AG10803 (cell line): ENCODE measurements at regions not wholly inside any gene's neighbourhood (a gene's known extent, or its start where the extent isn't known, plus 50 kb on each side); places are given as distances from the start of the nearest gene placed in this dataset.
"Not testable (repeated sequence)": the region's sequence is repeated elsewhere in the genome, so short reads cannot be mapped to it uniquely, and the experiment has no call there.

ENCODE experiments used
- DNase-seq: peaks from one replicate; pipeline ENCODE4 v3.0.0; 2010; ENCODE audit warnings: low read depth
- H3K4me3 ChIP-seq: 2 replicates; pipeline ENCODE4 v1.5.1; 2011; ENCODE audit warnings: mild to moderate bottlenecking, low read length, control low read depth
- TF ChIP-seq, protein P1 (sequence below): conservative IDR thresholded peaks from 2 replicates; pipeline ENCODE4 v1.5.1; 2011; ENCODE audit warnings: mild to moderate bottlenecking, low read length, control low read depth, inconsistent platforms

DNA sequence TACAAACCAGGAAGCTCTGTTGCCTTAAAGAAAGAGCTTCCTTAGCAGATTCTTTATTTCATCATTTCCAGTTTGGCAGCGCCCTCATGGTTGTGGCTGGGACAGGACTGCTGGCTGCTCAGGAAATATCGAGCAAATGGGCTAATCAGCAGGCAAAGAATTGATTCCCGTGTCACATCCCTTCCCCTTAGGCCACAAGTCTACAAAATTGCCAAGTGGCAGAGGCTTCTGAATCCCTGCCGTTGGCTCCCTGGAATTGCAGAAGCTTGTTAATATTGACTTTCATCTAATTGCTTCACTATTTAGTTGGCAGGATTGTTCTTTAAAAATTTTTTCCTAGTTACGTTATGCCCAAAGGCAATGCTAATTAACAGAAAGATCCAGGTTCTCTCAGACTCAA lies 456.3 kb upstream of the ERCC4 start:
- no peak overlapping the region for H3K4me3 ChIP-seq
- TF ChIP-seq, protein P1, sequence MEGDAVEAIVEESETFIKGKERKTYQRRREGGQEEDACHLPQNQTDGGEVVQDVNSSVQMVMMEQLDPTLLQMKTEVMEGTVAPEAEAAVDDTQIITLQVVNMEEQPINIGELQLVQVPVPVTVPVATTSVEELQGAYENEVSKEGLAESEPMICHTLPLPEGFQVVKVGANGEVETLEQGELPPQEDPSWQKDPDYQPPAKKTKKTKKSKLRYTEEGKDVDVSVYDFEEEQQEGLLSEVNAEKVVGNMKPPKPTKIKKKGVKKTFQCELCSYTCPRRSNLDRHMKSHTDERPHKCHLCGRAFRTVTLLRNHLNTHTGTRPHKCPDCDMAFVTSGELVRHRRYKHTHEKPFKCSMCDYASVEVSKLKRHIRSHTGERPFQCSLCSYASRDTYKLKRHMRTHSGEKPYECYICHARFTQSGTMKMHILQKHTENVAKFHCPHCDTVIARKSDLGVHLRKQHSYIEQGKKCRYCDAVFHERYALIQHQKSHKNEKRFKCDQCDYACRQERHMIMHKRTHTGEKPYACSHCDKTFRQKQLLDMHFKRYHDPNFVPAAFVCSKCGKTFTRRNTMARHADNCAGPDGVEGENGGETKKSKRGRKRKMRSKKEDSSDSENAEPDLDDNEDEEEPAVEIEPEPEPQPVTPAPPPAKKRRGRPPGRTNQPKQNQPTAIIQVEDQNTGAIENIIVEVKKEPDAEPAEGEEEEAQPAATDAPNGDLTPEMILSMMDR = no peak
- DNase-seq = no peak

DNA sequence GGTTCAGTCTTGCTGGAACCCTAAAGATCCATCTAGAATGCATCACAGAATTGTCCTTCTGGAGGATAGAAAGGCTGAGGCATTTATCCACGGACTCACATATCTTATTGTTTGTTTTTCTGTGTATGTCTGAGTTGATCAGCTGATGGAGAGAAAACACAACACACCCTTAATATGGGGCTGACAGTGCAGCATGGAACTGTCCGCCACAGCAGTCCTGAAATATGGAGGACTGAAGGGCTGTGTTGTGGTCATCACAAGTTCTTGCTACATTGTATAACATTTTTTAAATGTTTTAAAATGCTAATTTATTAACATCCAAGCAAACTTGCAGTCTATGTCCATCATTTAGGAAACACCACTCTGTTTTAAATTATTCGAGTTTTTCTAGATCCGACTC lies 448.9 kb upstream of the ERCC4 start:
- TF ChIP-seq, protein P1 = no peak
- no peak overlapping the region for H3K4me3 ChIP-seq
- DNase-seq = no peak

DNA sequence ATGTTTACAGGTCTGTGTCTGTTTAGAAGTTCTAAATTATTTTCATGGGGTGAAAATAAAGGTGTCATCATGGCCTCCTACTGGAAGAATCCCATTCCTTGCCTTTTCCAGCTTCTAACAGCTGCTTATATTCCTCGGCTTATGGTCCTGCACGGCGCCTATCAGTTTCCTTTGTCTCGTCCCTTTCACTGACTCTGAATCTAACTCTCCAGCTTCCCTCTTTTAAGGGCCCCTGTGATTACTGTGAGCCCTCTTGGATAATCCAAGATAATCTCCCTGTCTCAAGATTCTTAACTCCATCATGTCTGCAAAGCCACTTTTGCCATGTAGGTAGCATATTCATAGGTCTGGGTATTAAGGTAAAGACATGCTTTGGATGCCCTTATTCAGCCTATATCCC lies 441.0 kb upstream of the ERCC4 start:
- DNase-seq = no peak
- TF ChIP-seq, protein P1 = no peak
- no peak overlapping the region for H3K4me3 ChIP-seq

DNA sequence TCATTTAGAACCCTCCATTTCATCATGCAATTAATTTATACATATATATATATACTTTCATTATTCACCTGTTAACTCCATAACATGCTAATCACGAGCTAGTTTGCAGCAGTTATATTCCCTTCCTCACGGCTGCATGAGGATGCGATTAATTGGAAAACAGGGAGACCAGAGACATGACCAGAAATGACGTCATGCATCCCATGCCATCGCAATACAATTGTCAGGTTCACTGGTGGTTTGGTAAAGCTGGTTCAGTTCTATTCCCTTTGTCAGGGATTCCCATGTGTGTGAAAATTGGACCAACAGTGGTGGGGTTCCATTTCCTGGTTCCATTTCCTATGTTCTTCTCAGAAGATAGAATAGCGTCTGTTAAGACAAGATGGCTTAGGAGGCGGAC lies 440.4 kb upstream of the ERCC4 start:
- DNase-seq = no peak
- TF ChIP-seq, protein P1 = no peak
- no peak overlapping the region for H3K4me3 ChIP-seq

DNA sequence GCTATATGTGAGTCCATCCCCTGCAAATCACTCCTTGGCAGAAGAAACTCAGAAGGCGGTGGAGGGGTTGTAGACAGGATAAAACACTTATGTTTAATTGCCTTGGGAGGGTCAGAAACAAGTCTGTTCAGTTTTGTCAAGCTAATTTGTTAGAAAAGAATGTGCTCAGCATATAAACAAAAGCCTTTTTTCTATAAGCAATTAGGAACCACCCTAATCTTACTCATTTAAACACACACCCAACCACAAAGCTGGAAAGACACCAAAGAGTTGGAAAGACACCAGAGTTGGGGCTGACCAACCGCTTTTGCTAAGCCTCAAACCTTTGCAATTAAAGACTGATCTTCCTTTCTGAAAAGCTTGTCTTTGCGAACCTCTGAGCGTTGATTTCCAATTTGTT lies 439.2 kb upstream of the ERCC4 start:
- DNase-seq = no peak
- TF ChIP-seq, protein P1 = no peak
- no peak overlapping the region for H3K4me3 ChIP-seq

DNA sequence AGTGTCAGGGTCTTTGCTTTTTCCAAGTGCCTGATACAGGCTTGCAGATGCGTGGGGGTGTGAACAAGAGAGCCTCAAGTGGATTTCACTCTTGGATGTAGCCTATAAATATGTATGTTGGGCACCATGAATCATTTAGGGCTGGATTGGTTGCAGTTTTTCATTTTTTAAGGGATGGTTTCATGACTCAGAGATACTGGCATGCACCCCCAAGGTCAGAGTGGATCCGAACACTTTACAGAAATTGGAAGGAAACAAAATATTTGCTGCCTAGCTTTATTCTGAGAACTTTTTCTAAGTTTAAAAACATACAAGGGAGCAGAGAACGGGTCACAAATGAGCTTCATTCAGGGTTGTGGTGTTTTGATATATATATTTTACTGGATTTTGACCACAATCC lies 436.8 kb upstream of the ERCC4 start:
- DNase-seq = no peak
- TF ChIP-seq, protein P1 = no peak
- no peak overlapping the region for H3K4me3 ChIP-seq

DNA sequence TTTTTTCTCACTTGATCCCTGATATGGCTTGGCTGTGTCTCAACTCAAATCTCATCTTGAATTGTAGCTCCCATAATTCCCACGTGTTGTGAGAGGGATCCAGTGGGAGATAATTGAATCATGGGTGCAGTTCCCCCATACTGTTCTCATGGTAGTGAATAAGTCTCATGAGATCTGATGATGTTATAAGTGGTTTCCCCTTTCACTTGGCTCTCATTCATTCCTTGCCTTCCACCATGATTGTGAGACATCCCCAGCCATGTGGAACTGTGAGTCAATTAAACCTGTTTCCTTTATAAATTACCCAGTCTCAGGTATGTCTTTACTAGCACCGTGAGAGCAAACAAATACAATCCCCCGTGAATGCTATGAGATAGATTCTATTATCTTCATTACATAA lies 430.5 kb upstream of the ERCC4 start:
- not testable (repeated sequence) for H3K4me3 ChIP-seq, DNase-seq

DNA sequence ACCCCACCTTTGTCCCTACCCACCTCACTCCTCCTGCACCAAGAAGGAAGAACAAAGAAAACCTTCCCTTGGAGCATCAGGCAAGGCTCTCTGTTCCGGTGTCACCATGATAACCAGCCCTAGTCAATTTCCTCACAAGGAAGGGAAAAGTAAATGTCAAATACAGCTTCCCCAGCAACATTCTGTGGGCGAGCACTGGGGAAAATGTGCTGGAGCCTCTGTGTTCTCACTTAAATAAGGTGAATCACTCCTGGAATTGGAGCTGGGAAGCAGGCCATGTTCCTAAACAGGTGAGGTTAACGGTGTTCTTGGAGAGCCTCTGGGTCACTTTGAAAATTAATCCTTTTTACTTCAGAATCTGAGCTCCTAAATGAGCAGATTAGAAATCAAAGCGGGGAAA lies 427.9 kb upstream of the ERCC4 start:
- no peak for DNase-seq
- no peak overlapping the region for H3K4me3 ChIP-seq
- TF ChIP-seq, protein P1 = no peak
